Right forelimb (tissue), 1 donor: ENCODE measurements at regions not wholly inside any gene's neighbourhood (a gene's known extent, or its start where the extent isn't known, plus 50 kb on each side); places are given as distances from the start of the nearest gene placed in this dataset.
"Not testable (repeated sequence)": the region's sequence is repeated elsewhere in the genome, so short reads cannot be mapped to it uniquely, and the experiment has no call there.

Source experiments
- DNase-seq: peaks from one replicate; pipeline ENCODE4 v3.0.0-alpha.2; 2018

DNA sequence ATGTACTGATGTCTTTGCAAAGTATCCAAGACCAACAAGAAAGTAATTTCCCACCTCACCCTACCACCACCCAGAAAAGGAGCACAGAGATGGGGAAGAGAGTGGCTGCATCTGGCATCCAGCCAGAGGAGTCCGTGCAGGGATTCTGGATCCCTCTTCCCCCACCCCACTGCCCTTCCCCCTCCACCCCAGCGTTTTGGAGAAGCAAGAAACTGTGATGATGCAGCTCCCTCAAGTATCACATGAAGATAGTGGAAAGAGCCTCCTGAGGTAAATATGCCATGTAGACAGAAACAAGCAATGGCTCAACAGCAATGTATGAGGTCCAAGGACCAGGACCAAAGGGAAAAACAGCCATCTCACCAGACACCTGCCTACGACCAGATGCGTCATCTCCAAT, 153.8 kb downstream of the DEPDC1B start:
- DNase-seq = no peak

DNA sequence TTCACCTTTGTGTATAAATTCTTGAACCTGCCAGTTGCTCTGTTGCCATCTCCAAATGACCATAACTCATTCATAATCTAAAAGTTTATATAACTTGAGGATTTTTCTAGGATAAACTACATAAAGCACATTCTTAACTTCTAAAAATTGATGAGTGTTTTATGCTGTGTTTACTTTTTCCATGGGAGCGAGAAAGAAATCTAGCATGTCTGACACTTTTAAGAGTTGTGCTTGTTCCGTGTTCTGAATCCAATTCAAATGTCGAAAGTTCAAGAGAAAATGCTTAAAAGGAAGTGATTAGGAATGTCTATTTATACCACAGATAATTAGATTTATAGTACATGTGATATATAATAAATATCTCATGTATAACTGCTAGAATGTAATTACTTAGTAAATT, 154.4 kb downstream of the DEPDC1B start:
- DNase-seq = no peak

DNA sequence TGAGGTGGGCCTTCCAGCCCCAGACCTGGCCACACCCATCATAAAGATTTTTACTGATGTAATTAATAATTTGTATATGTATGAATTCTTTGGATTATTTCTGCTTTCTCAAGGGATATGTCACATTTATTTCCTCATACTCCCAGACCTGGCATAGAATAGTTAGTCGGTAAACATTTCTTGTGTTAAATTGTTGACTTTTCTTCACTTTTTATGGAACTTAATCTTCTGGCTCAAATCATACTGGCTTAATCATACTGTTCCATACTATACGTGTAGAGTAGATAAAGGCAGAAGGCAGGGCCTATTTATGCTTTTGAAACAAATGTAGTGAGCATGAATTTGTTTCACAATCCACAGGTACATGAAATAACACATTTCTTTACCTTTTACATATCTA, 155.8 kb downstream of the DEPDC1B start:
- DNase-seq = no peak

DNA sequence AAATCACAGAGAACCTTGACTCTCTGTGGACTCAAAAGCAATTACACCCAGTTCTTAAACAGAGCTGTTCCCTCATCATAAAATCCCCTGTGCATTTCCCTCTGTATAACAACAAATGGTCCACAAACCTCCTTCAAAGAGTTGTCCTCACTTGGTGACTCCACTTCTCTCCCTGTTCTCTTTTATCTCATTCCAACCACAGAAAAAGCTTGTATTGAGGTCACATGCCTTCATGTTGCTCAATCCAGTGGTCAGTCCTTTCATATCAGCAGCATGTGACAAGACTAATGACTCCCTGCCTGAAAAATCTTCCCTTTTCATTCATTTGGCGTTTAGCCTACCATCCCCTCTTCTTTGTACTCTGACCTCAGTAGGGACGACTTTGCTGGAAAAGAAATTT, 158.0 kb downstream of the DEPDC1B start:
- no peak for DNase-seq

DNA sequence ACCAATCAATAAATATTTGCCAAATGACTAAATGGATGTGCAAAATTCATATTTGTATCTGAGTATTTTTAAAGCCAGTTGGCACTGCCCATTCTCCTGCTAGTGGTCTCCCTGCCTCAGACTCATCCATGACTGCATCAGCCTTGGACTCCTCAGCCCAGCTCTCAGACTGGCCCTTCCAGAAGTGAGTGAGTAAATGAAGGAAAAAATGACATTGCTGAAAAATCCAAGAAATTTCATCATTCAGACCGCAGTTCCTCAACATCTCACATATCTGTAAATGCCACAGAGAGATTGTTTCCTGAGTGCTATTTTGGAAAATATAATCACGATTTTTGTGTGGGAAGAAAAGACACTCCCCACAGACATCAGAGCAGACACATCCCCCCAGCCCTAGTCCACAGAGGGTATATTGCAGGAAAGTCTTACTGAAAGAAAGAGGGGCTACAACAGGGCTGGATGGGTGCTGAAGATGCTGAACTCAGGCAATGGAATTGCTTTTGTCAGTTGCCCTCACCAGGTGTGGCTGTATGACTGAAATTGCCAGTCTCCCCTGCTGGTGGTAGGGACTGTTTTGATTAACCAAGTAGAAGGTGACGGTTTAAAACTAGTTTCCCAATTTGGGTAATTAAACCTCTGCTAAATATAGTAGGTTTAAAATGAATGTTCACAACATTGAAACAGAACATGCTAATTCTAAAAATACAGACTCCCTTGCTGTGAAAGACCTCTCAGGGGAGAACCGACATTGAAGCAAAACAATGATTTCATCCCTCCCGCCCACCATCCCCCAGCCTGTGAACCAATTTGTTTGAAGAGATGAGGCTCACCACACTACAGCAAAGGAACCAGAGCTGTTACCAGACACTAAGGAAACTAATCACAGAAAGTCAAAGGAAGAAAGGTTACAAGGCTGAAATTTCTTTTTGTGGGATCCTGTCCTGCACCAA, 158.8 kb downstream of the DEPDC1B start:
- no peak for DNase-seq

DNA sequence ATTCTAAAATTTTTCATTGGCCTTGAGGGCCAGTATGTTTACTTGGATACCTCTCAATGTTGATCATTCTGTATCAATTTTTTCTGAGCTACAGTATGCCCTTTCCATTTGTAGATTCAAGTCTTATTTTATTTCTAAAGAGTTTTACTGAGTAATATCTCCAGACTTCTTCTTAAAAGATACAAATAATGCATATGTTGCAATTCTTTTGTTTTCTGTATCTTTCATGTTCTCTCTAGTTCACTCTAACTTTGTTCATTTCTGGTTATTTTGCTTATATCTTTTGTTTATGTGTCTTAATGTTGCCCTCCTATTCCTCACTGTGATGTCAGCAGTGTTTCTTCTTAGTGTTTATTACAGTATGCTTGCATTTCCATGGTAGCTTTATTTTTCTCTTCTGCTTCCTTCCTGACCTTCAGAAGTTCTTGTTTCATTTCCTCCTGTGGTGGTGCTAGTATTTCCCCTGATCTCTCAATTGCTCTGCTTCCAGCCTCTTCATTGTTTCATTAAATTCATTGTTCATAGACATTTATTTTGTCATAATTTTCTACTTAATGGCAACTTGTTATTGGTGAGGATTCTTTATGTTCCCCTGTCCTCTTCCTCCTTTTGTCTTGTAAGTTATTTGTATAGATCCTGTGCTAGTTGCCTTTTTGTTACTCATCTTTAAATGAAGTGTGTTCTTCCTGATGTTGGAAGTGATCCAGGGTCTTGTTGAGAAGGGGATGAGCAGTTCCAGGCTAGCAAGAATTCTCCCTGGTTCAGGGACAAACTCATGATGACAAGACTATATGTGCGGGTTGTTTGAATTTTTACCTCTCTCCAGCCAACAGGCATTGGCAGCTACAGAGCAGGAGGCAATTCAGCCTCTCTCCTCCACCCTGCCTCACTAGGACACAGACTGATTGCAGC, 160.8 kb downstream of the DEPDC1B start:
- no peak for DNase-seq

DNA sequence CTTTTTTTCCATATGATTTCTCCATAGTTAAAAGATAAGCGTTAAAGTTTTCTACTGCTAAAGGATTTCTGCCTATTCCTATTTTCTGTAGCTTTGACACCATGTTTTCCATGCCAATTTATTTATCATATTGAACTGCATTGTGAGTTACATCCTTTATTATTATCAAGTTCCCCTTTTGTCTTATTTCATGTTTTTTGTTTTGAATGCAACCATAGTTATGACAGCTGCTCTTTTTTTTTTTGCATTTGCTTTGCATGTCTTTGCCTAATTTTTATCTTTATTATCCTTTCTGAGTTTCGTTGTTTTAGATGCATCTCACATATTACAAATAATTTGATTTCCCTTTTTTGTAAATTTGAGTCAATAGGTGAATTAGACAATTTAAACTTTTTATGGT, 161.5 kb downstream of the DEPDC1B start:
- no peak for DNase-seq

DNA sequence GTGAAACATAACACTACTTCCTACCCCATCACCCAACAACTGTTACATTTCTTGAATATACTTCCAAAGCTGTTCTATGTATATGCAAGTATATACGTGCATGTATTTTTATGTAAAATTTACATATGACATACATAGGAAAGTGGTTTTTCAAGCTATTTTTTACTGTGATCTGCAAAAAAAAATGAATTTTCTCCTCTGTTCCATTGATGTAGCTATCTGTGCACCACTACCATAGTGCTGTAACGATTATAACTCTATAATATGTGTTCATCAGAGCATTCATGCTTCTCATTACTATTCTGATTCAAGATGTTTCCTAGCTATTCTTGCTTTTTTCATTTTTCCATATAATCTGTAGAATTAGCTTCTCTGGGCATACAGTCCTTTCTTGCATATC, 164.0 kb downstream of the DEPDC1B start:
- DNase-seq = no peak

DNA sequence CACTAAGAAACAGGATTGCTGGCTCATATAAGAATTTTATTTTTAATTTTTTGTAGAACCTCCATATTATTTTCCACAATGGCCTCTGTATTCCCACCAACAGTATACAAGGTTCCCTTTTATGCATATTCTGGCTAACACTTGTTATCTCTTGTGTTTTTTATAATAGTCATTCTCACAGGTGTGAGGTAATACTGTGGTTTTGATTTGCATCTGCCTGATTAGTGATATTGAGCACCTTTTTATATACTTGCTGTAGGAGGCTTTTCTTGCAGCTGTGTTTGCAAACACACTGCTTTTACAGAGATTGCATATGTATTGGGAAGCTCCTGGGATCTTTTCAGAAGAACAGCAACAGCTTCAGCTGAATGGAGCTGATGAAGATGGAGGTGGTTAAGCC, 164.8 kb downstream of the DEPDC1B start:
- no peak for DNase-seq

DNA sequence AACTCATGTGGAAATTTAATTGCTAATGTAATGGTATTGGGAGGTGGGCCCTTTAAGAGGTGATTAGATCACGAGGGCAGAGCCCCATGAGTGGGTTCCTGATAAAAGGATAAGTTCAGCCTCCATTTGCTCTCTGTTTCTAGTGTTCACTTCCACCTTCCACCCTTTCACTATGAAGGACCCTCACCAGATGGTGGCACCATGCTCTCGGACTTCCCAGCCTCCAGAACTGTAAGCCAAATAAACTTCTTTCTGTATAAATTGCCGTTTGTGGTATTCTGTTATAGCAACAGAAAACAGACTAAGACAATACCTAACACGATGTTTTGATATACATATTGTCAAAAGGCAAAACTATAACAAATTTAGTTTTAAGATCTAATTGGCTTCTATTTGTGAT, 166.2 kb downstream of the DEPDC1B start:
- no peak for DNase-seq

DNA sequence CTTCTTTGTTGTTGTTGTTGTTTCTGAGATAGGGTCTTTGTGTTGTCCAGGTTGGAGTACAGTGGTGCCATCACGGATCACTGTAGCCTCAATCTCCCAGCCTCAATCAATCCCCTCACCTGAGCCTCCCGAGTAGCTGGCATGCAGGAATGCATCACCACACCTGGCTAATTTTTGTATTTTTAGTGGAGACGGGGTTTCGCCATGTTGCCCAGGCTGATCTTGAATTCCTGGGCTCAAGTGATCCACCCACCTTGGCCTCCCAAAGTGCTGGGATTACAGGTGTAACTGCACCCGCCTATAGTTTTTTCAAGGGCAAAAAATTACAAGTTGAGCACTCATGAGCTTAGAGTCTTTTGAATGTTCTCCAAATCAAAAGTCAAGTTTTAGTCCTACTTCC, 167.2 kb downstream of the DEPDC1B start:
- DNase-seq = not testable (repeated sequence)

DNA sequence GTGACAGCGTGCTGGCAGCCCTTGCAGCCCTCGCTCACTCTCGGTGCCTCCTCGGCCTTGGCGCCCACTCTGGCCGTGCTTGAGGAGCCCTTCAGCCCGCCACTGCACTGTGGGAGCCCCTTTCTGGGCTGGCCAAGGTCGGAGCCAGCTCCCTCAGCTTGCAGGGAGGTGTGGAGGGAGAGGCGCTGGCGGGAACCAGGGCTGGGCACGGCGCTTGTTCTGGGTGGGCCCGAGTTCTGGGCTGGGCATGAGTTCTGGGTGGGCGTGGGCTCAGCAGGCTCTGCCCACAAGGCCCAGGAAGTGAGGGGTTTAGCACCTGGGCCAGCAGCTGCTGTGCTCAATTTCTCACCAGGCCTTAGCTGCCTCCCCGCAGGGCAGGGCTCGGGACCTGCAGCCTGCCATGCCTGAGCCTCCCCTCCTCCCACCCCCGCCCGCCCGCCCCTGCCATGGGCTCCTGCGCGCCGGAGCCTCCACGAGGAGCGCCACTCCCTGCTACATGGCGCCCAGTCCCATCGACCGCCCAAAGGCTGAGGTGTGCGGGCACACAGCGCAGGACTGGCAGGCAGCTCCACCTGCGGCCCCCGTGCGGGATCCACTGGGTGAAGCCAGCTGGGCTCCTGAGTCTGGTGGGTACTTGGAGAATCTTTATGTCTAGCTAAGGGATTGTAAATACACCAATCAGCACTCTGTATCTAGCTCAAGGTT, 169.7 kb downstream of the DEPDC1B start:
- not testable (repeated sequence) for DNase-seq

DNA sequence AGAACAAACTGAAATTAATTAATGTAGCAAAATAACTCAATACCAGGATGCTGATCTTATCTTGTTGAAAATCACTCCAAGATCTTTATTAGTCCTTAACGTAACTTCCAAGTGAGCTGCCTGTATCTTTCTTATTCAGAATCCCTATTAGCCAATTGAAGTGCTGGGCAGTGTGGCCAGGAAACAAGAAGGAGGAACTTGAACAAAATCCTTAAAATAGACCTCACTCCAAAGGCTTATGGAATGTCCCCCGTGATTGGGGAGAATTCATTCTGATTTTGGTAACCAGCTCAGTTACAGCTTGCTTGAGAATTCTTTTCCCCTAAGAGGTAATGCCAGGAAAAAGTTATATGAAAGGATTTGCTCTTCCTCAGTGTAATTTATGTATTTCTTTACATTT, 171.0 kb downstream of the DEPDC1B start:
- no peak for DNase-seq

DNA sequence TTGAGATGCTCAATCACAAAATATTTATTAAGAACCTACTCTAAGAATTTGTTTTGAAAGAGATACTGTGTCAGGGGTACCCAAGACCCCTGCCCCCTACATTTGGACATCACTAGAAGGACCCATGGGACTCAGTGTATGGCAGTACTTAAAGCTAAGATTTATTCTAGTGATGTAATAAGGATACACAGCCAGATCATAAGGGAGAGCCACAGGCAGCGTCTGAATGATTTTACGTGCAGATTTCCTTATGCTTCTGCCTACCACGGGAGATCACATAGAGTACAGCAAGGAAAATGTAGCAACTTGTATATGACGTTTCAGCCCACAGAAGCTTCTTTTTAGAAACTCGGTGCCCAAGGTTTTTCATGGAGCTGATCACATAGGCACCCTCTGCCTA, 172.9 kb downstream of the DEPDC1B start:
- DNase-seq = no peak

DNA sequence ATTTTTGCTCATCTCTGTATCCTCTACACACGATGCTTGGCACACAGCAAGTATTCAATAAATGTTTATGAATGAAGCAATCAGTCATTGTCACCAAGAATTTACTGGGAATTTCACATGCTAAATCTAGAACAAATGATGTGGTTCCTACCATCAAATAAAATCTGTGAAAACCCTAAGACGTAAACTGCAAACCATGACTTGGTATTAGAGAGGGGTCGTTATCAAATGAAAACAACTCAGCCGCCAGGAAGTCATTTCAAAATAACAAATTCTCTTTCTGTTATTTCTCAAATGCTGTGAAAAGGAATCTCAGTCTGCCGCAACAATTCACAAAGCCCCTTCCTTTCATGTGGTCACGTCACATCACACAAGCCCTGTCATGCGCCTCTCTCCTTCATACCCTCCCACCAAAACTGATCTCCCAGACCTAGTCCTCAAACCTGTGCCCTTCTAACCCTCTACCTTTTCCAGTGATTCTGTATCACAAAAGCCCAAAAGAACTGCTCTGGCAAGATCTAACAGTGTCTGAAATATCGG, 173.6 kb downstream of the DEPDC1B start:
- no peak for DNase-seq

DNA sequence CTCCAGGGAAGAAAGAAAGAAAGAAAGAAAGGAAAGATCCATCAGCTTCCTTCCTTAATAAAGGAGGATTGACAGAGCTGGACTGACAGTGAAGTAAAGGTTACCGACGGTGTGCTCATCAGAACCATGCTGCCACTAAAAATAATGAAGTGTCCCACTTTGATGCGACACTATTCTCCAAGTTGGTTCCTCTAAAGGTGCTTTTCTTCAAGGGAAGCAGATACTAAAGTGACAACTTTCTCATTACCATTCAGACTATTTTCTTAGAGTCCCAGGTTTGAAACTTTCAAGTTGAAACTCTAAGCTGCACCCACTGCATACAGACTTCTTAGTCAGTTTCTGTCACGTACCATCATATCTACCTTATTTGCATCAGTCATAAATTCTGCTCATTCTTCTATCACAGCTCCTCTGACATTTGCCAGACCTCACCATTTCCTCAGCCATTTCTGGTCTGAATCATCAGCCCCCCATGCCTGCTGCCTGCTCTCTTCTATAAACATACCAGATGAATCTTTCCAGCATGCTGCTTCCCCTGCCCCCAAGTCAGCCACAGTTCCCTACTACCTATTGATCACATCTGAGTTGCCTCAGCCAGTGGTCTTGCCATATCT, 177.6 kb downstream of the DEPDC1B start:
- no peak for DNase-seq

DNA sequence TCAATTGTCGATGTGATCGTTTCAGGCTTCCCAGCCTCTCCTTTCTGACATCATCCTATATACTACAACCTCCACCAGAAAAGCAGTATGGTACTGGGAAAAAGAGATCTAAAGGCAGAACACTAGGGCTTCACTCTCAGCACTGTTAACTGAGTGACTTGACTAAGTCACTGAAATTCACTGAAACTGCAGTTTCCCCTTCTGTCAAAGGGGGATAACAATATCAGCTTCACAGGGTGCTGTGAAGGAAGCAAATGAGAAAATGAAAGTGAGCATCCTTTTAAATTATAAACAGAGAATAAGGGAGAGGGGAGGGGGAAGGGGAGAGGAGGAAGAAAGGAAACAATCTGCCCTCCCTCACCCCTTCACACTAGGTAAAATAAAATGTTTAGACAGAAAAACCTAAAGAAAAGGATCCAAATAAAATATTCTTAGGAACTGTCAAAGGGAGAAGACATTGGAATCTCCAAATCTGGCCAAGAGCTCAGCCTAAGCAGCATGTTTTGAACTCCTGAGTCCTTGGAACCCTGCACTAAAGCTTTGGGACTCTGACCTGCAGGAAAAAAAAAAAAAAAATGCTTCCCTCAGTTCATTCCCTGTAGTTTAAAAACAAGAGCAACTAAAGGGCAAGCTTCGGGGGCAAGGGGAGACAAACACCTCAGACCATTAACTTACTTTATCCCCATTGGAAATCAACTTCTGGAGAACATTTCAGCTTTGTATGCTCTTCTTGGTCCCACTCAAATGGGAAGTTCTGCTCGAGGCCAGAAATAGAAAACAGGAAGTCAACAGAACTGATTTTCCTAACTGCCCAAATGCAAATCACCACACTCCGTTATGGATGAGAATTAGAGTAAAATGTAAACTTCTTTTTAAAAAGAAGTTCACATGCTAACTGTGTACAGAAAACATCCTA, 178.3 kb downstream of the DEPDC1B start:
- DNase-seq = no peak

DNA sequence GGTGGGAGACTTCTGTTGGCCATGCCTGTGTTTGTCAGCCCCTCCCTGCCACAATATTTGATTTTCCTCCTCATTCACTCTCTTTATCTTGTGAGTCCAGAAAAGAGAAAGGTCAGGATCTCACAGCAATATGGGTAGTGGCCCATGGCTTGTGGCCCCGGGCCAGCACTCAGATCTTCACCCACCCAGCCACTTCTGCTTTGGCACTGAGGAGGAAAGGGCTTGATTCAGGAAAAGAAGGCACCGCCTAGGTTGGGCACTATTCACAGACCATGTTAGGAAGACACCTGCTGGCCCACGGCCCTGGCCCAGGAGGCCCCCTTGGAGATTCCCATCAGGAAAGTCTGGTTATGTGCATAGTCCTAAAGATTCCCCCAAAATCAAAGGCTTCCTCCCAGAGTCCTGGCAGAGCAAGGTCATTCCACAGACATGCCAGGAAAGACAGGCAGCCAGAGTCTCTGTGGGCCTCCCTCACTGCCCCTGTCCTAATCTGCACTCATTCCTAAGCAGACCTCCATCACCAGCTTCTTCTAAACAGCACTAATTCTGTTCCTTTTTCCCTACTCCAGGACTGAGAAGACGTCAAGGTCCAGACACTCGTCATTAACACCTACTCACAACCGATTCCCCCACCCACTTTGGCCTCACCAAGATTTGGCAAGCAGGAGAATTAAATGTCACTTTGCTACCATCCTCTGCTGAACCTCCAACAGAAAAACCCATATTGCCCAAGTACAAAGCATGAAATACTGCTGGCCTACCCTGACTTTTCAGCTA, 179.3 kb downstream of the DEPDC1B start:
- DNase-seq = no peak

DNA sequence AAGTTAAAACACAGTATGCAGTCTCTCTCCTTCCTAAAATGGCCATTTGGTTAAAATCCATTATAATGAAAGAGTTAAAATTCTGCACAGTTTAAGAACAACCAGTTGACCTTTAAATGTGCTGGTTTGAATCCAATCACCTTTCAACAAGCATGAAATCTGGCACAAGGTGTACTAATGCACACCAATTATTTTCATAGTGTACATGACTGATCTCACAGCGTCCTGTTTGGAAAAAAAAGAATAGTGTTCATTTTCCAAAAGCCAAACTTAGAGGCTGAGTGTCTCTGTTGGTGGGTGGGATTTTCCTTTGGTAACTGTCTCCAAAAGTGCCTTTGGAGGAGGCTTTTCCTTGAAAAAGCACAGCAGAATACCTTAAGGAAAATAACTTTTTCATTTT, 180.6 kb downstream of the DEPDC1B start:
- no peak for DNase-seq

DNA sequence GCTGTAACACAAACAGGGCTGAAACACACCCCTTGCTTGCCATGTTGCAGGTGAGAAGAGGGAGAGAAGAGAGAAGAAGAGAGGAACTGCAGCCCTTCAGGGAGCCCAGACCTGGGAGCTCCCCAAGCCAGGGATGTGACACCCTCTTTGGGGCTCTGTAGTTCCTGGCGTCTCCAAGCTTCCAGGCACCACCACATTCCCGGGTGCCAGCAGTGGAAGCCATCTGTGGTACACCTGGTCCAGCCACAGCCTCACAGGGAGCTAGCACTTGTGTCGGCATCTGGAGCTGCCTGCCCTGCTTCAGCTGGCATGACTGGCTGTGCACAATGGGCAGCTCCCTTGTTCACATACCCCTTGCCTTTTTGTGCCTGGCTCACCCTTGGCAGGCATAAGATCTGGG, 182.1 kb downstream of the DEPDC1B start:
- DNase-seq = no peak
